HEK293T (cell line): ENCODE measurements at regions not wholly inside any gene's neighbourhood (a gene's known extent, or its start where the extent isn't known, plus 50 kb on each side); places are given as distances from the start of the nearest gene placed in this dataset.

ENCODE experiments used
- CTCF ChIA-PET: fragments of 350-600 bp; formaldehyde crosslinking; extraction: SDS; loops from one replicate; lab custom pipeline; 2021; ENCODE audit warnings: antibody characterized with exemption, inconsistent platforms; lab: Yijun Ruan, JAX
- POLR2A ChIA-PET: fragments of 350-600 bp; formaldehyde crosslinking; extraction: SDS; loops from one replicate; lab custom pipeline; 2020; ENCODE audit warnings: antibody characterized with exemption, inconsistent platforms; lab: Yijun Ruan, JAX
- DNase-seq: peaks from one replicate; pipeline ENCODE4 v3.0.0; 2012; ENCODE audit warnings: mixed read lengths; ENCODE audit errors: extremely low spot score
- ARNT ChIP-seq: fragments of 450-650 bp; IDR thresholded peaks from 2 replicates; pipeline ENCODE4 v1.6.1; 2017; ENCODE audit warnings: mild to moderate bottlenecking
- BHLHE40 ChIP-seq: fragments of 450-650 bp; IDR thresholded peaks from 2 replicates; pipeline ENCODE4 v1.6.1; 2016; ENCODE audit warnings: mild to moderate bottlenecking, moderate library complexity, borderline replicate concordance
- CTBP1 ChIP-seq: fragments of 450-650 bp; IDR thresholded peaks from 2 replicates; pipeline ENCODE4 v1.6.1; 2016; ENCODE audit warnings: borderline replicate concordance
- ELF4 ChIP-seq: fragments of 450-650 bp; IDR thresholded peaks from 2 replicates; pipeline ENCODE4 v1.6.1; 2017; ENCODE audit warnings: antibody characterized with exemption
- FOXA1 ChIP-seq: fragments of 450-650 bp; IDR thresholded peaks from 2 replicates; pipeline ENCODE4 v1.6.1; 2016; ENCODE audit warnings: mild to moderate bottlenecking
- FOXK2 ChIP-seq: fragments of 450-650 bp; IDR thresholded peaks from 2 replicates; pipeline ENCODE4 v1.6.1; 2016; ENCODE audit warnings: mild to moderate bottlenecking
- FOXM1 ChIP-seq: fragments of 450-650 bp; IDR thresholded peaks from 2 replicates; pipeline ENCODE4 v1.6.1; 2017; ENCODE audit warnings: mild to moderate bottlenecking, borderline replicate concordance
- HDGF ChIP-seq: fragments of 450-650 bp; IDR thresholded peaks from 2 replicates; pipeline ENCODE4 v1.6.1; 2017; ENCODE audit warnings: antibody characterized with exemption, borderline replicate concordance
- L3MBTL2 ChIP-seq: fragments of 450-650 bp; conservative IDR thresholded peaks from 2 replicates; pipeline ENCODE4 v1.6.1; 2016; ENCODE audit warnings: mild to moderate bottlenecking
- LEF1 ChIP-seq: fragments of 450-650 bp; IDR thresholded peaks from 2 replicates; pipeline ENCODE4 v1.6.1; 2017; ENCODE audit warnings: mild to moderate bottlenecking, borderline replicate concordance
- NFRKB ChIP-seq: fragments of 450-650 bp; IDR thresholded peaks from 2 replicates; pipeline ENCODE4 v1.6.1; 2016; ENCODE audit warnings: mild to moderate bottlenecking, moderate library complexity
- SP1 ChIP-seq: fragments of 450-650 bp; IDR thresholded peaks from 2 replicates; pipeline ENCODE4 v1.6.1; 2017
- SUZ12 ChIP-seq: fragments of 450-650 bp; IDR thresholded peaks from 2 replicates; pipeline ENCODE4 v1.6.1; 2016; ENCODE audit warnings: mild to moderate bottlenecking
- TARDBP ChIP-seq: fragments of 450-650 bp; IDR thresholded peaks from 2 replicates; pipeline ENCODE4 v1.6.1; 2016
- ZNF384 ChIP-seq: fragments of 450-650 bp; IDR thresholded peaks from 2 replicates; pipeline ENCODE4 v1.6.1; 2016
- TF ChIP-seq, protein P1 (sequence below): fragments of 450-650 bp; IDR thresholded peaks from 2 replicates; pipeline ENCODE4 v1.6.1; 2016

DNA sequence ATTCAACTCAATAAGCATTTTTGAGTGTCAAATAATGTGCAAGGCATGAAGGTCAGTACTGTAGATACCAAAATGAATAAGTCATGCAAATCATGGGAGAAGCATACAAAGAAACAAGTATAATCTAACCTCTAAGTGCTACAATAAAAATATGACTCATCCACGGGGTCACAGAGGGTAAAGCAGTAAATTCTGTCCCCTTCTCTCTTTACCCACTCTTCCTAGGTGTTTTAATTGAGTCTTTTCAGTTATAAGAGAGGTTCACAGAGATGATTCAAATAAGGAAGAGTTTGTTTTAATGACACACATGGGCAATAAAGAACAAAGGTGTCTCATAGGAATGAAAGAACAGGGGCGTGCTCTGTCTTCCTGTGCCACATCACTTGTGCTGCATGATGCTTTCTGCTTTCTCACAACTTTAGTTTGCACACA is 71.5 kb upstream of the DAAM1 start:
- POLR2A ChIA-PET, result no interaction called here
- CTCF ChIA-PET, result no interaction called here
- no peak for TF ChIP-seq TARDBP
- no peak for TF ChIP-seq BHLHE40
- no peak for TF ChIP-seq FOXA1
- DNase-seq, result no peak

DNA sequence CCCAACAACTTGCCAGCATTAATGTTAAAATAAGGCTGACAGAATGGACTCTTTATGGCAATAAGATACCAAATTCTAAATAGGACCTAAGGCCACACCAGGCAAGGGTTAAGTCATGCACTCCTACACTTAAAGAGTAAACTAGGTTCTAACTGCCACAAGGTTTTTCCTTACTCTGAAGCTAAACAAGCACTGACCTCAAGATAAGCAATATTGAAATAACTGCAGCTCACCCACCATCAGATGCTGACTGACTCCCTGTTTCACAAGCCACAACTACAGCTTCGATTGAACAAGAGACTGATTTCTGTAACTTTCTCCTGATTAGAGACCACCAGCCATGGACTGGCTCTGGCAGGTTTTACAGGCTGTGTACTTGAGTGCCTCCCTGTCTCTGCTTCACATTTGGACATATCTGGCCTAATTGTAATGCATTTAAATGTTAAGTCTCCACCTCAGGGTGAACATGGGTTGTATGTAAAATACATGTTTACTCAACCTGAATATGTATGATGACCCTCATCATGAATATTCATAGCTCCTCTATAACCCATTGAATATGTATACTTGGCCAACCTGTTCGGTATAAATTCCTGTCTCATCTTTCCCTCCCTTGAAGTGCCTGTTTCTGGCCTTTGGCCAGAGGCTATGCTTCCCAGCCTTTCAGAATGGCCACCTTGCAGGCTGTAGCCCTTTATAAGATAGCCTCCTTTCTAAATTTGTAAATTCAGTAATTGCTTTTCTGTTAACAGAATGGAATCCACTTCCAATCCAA is 70.5 kb upstream of the DAAM1 start:
- ChIA-PET CTCF (no interaction called here), POLR2A (no interaction called here)
- DNase-seq, result no peak
- TF ChIP-seq L3MBTL2, result no peak
- no peak for TF ChIP-seq HDGF
- no peak for TF ChIP-seq ZNF384
- TF ChIP-seq FOXM1, result no peak
- TF ChIP-seq ARNT, result no peak
- no peak for TF ChIP-seq BHLHE40
- no peak for TF ChIP-seq FOXK2
- no peak for TF ChIP-seq CTBP1
- TF ChIP-seq SUZ12, result no peak

DNA sequence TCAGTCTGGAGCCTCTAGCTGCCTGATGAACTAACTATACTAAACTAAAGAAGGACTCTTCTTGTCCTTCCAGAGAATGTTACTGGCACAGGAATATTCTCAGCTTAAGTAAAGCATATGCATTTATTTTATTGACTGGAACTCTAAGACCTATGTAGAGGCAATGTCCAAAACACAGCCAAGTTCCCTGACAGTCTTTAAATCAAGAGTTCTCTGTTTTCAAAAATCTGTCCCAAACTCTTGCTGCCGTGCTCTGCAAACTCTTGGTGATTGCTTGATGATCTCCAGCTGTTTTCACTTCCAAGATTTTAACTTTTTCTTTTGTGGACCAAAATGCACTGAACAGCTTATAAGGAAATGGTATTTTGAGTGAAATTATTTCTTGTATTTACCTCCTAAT is 67.5 kb upstream of the DAAM1 start:
- ChIA-PET CTCF (interaction anchor here (0.6 to 1.0 kb wide), 3 partner anchors 24 to 1014 kb away, joined by 3 to 4 read pairs (median 3); partner anchors contain the start of gene CCDC175), POLR2A (no interaction called here)
- TF ChIP-seq TARDBP (no peak), ZNF384 (no peak), HDGF (no peak), FOXM1 (no peak), LEF1 (no peak), BHLHE40 (no peak), ARNT (no peak), FOXK2 (no peak), ELF4 (no peak), SP1 (no peak), NFRKB (no peak), CTBP1 (no peak), FOXA1 (no peak), L3MBTL2 (no peak), SUZ12 (no peak)
- TF ChIP-seq, protein P1, sequence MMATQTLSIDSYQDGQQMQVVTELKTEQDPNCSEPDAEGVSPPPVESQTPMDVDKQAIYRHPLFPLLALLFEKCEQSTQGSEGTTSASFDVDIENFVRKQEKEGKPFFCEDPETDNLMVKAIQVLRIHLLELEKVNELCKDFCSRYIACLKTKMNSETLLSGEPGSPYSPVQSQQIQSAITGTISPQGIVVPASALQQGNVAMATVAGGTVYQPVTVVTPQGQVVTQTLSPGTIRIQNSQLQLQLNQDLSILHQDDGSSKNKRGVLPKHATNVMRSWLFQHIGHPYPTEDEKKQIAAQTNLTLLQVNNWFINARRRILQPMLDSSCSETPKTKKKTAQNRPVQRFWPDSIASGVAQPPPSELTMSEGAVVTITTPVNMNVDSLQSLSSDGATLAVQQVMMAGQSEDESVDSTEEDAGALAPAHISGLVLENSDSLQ, result no peak
- DNase-seq, result no peak

DNA sequence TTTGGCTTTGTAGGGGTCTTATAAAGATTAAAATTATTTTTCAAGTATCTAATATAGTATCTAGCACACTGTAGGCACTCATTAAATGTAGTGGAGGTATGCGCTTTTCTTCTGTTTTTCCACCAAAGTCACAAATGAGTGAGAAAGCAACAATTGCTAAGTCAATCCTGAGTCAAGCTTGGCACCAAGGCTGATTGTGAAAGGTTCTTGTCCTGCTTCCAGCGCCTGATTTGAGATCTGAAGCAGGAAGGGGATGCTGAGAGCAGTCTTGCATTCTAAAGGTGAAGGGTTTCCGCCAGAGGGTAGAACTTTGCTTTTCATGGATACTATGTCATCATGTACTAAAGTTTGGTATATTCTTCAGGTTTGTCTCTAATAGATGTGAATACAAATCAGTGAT is 64.9 kb upstream of the DAAM1 start:
- no peak for TF ChIP-seq FOXM1
- no peak for TF ChIP-seq BHLHE40
- TF ChIP-seq SUZ12, result no peak
- TF ChIP-seq SP1, result no peak
- no peak for TF ChIP-seq ZNF384
- TF ChIP-seq NFRKB, result no peak
- TF ChIP-seq FOXA1, result no peak
- TF ChIP-seq CTBP1, result no peak
- no peak for TF ChIP-seq TARDBP
- no peak for TF ChIP-seq L3MBTL2
- TF ChIP-seq ARNT, result no peak
- no peak for TF ChIP-seq ELF4
- ChIA-PET POLR2A (no interaction called here), CTCF (interaction anchor here (0.9 to 1.1 kb wide), 2 partner anchors 484 to 622 kb away, joined by 3 read pairs; no protein-coding TSS in a partner anchor)

DNA sequence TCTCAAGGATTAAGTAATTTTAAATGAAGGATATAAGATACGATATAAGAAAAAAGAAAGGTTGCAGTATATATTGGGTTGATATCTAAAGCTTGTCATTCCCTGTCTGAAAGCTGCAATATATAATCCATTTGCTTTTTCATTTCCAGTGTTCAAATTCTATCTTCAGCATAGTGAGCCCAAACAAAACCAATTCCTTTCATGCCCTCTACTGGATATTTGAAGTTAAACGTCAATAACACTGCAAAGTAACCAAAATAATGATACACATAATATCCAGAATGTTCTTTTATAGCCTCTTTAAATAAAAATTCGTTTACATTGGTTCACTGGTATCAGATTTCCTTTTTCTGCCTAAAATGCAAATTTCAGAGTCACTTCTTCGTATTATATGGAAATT is 64.5 kb upstream of the DAAM1 start:
- TF ChIP-seq FOXA1 (no peak), ARNT (no peak), SP1 (no peak), HDGF (no peak), FOXK2 (no peak), ELF4 (no peak), L3MBTL2 (no peak), NFRKB (no peak), ZNF384 (no peak), LEF1 (no peak), FOXM1 (no peak)
- TF ChIP-seq, protein P1, result no peak
- DNase-seq, result no peak
- CTCF ChIA-PET, result interaction anchor here (0.9 to 1.1 kb wide), 2 partner anchors 485 to 622 kb away, joined by 3 read pairs; no protein-coding TSS in a partner anchor
- POLR2A ChIA-PET, result no interaction called here

More for the DNA sequence above, 64.9 kb upstream of the DAAM1 start:
- no peak for DNase-seq

DNA sequence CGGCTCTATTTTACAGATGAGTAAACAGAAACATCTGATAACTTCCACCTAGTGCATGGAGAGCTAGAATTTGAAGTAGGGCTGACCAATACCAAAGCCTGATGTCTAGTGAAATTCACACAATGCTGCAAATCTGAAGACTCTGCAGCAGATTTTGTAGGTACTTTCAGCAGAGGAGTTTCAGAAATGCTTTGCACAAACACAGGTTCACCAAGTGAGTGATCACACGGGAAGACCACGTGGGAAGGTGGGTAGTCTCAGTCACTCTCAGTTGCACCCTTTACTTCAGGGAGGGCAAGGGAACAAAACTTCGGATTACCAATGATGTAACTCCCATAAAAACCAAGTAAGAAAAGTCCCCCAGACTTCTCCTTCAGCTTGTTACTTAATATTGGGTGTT is 63.3 kb upstream of the DAAM1 start:
- no peak for DNase-seq
- POLR2A ChIA-PET, result no interaction called here
- CTCF ChIA-PET, result interaction anchor here (0.9 to 1.2 kb wide), 2 partner anchors 291 to 623 kb away, joined by 3 to 7 read pairs; no protein-coding TSS in a partner anchor
- TF ChIP-seq SP1 (no peak), FOXM1 (no peak), LEF1 (no peak), SUZ12 (no peak), BHLHE40 (no peak), CTBP1 (no peak), L3MBTL2 (no peak), FOXA1 (no peak), FOXK2 (no peak), HDGF (no peak), ARNT (no peak), NFRKB (no peak), ELF4 (no peak), ZNF384 (no peak), TARDBP (no peak)
- TF ChIP-seq, protein P1, result no peak
